ENCODE measurements at regions not wholly inside any gene's neighbourhood (a gene's known extent, or its start where the extent isn't known, plus 50 kb on each side); places are given as distances from the start of the nearest gene placed in this dataset.

DNA sequence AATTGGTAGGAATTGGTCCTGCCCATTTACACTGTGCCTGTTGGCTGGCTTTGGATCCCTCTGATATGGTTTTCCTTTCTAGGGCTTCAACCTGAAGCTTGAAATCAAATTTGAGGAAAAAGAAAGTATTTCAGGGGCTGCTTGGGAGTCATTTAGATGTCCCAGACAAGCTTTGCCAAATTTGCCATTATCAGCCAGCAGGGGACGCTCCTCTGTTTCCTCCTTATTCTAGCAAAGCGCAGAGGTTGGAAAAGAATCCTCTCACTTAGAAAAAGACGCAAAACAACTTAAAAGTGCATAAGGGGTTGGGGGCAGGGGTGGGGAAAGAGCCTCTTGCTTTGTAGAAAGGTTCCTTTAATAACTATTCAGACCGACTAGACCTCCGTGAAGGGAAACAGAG lies 1211.1 kb upstream of the PCDH20 start:
- TF ChIP-seq, protein P1, sequence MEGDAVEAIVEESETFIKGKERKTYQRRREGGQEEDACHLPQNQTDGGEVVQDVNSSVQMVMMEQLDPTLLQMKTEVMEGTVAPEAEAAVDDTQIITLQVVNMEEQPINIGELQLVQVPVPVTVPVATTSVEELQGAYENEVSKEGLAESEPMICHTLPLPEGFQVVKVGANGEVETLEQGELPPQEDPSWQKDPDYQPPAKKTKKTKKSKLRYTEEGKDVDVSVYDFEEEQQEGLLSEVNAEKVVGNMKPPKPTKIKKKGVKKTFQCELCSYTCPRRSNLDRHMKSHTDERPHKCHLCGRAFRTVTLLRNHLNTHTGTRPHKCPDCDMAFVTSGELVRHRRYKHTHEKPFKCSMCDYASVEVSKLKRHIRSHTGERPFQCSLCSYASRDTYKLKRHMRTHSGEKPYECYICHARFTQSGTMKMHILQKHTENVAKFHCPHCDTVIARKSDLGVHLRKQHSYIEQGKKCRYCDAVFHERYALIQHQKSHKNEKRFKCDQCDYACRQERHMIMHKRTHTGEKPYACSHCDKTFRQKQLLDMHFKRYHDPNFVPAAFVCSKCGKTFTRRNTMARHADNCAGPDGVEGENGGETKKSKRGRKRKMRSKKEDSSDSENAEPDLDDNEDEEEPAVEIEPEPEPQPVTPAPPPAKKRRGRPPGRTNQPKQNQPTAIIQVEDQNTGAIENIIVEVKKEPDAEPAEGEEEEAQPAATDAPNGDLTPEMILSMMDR (IDR thresholded peaks at IDR 0.05; ENCODE audit: extremely low read depth in 1 of 2, insufficient read depth in 1 of 2, low read depth in 1 of 2, low read length in 2 of 2): no peak
- TF ChIP-seq EZH2 (IDR thresholded peaks at IDR 0.05; ENCODE audit: borderline replicate concordance, low read depth, low read length, severe bottlenecking) (no peak), POLR2AphosphoS5 (IDR thresholded peaks at IDR 0.05; ENCODE audit: insufficient read depth, low read depth, low read length) (no peak), POLR2A (IDR thresholded peaks at IDR 0.05; ENCODE audit: low read depth, low read length) (no peak), JUN (IDR thresholded peaks at IDR 0.05; ENCODE audit: borderline replicate concordance, insufficient read depth, insufficient read length, low read depth) (no peak), MYC (IDR thresholded peaks at IDR 0.05; ENCODE audit: low read depth, low read length) (no peak)

Measured in endothelial cell of umbilical vein (primary cell).